HG02623 (cell line): ENCODE measurements at regions not wholly inside any gene's neighbourhood (a gene's known extent, or its start where the extent isn't known, plus 50 kb on each side); places are given as distances from the start of the nearest gene placed in this dataset.
"Not testable (repeated sequence)": the region's sequence is repeated elsewhere in the genome, so short reads cannot be mapped to it uniquely, and the experiment has no call there.

Experiments used
- ATAC-seq: cut with Tn5 transposase; IDR thresholded peaks from one replicate; pipeline ENCODE4 v1.9.1; 2021; ENCODE audit warnings: moderate library complexity; ENCODE audit not compliant: unreplicated experiment

DNA sequence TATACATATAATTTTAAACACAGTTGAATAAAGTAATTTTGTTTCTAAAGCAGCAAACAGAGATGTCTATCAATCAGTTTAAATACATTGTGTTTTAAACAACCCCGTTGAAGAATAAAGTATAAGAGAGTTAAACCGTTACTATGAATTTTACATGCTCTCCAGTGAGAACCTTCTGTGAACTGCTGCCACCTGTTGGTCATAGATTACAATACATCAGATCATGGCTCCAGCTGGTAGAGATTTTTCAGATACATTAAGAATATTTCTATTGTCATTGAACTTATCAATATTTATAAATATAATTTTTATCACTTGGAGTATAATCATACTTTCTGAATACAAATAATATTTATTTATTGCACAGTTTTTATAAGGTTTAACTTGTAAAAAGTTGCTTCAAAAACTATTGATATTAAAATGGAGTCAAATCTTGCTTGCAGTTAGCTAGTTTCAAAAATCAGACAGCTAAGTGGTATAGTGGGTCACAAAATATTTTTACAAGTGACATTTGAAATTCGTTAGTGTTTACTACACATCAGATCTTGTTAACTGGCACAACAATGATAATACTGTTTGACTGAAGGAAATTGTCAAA is 561.2 kb upstream of the PHF14 start:
- no peak for ATAC-seq

- no peak for ATAC-seq
Measured at GRCh38 chr7:10418985-10419384, 554.7 kb upstream of the PHF14 start.

GRCh38 chr7:10429031-10429430 is 544.6 kb upstream of the PHF14 start:
- ATAC-seq = no peak

GRCh38 chr7:10429511-10429910 is 544.2 kb upstream of the PHF14 start:
- ATAC-seq = no peak

- ATAC-seq = no peak
Measured at GRCh38 chr7:10436302-10436701, 537.4 kb upstream of the PHF14 start.

GRCh38 chr7:10439027-10439426 is 534.6 kb upstream of the PHF14 start:
- ATAC-seq = no peak

DNA sequence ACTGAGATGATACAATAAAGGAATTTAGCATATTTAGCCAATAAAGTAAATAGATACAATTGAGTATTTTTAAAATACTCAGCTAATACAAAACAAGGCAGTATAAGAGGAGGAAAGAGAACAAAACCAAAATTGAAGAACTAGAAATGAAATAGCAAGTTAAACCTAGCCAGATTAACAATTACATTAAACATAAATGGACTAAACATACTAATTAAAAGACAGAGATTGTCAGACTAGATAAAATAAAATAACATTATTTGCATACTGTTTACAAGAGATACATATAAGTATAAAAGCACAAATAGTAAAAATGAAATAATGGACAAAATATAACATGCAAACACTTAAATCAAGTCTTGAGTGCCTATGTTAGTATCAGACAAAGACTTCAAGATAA is 517.7 kb upstream of the PHF14 start:
- ATAC-seq = no peak

DNA sequence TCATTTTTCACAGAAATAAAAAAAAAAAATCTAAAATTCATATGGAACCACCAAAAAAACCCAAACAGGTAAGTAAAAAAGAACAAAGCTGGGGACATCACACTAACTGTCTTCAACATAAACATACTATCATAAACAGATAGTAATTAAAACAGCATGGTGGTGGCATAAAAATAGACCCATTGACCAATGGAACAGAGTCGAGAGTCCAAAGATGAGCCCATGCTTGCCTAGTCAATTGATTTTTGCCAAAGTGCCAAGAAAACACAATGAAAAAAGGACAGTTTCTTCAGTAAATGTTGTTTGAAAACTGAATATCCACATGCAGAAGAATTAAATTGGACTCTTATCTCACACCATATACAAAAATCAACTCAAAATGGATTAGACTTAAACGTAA is 513.2 kb upstream of the PHF14 start:
- no peak for ATAC-seq

DNA sequence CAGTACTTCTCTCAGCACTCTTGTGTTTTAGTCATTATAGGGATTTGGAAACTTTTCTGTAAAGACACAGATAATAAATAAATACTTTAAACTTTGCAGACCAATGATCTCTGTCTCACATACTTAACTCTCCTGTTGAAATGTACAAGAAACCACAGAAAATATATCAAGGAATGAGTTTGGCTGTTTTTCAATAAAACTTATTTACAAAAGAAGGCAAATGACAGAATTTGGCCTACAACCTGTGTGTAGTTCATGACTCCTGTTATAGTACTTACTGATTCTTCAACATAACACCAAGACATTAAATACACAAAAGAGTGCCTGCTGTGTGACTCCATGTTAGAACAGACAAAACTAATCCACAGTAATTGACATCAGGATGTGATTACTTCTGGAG is 510.0 kb upstream of the PHF14 start:
- ATAC-seq = no peak

- not testable (repeated sequence) for ATAC-seq
Measured at GRCh38 chr7:10465536-10465935, 508.1 kb upstream of the PHF14 start.

DNA sequence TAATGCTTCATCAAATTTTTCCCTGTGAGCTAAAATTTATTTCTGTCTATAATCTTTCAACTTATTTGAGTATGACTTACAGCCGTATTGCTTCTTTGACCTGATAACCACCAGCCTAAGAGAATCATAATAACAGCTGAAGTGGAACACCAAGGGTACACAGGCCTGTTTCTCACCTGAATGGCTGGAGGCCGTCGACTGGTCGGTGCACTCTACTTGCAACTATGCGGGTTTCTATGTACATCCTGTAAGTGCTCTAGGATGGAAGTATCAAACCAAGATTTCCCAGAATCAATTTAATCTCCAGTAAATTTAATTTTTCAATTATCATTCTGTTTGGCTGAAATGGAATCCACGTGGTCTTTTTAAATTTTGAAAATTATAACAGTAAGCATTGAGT is 504.8 kb upstream of the PHF14 start:
- ATAC-seq = no peak

- no peak for ATAC-seq
Measured at GRCh38 chr7:10469476-10469875, 504.2 kb upstream of the PHF14 start.

DNA sequence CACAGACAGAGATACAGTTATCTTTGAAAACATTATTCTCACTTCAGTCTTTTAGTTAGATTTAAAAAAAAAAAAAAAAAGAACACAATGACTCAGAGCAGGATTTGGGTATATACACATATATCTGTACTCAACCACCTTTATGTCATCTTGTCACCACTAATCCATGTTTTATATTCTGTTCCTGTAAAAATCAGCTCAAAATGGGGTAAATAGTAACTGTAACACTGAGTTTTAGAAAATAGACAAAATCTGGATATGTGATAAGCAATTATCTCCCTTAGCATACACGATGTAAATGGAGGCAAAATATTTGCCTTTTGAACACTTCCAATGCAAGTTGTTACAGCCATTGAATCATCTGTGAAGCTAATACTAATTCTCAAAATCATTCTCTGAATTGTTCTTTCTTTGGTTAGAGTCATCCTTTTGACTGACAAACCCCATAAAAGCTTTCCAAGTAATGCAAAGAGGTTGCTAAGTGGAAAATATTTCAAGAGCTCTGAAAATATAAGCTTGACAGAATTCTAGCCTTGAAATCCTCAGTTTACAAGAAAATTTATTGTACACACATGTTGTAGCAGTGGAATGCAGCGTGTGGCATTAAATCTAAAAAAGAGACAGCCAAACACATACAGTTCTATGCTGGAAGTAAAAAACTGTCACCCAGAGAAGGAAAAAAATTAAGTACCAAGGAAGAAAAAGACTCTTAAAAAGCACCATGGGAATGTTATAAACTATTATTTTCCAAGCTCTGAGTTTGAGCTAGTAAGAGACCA is 502.2 kb upstream of the PHF14 start:
- ATAC-seq = no peak

DNA sequence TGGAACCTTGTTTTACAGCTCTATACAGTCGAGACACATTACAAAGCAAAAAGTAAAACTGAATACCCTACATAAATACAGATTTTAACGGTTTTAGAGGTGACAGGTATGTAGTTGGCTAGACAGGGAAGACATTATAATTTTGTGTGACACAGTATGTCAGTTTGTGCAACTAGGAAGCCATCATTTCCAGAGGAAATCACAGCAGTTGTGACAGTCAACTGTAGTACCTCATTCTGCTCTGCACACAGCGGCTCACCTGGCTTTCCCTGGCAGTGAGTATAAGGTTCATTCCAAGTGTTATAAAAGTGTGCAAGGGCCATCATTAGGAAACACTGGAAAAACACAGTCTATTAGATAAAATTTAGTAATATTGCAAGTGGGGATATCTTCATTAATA is 501.6 kb upstream of the PHF14 start:
- ATAC-seq = no peak

DNA sequence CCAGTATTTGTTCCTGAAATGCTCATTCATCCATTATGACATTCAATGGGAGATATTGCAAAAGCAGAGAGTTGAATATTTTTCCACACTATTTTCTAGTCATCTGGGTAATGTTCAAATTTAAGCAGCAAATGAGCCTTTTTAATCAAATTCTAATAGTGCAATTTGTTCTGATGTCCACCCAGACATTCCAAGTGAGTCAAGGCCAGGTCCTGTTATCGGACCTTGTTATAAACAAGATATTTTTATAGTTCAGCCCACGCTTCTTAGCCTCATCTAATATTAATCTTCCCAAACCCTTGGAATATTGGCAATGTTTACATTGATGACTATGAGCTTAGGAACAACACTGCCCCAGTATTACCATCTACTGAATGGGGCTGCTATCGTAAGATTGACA is 500.1 kb upstream of the PHF14 start:
- ATAC-seq = no peak

DNA sequence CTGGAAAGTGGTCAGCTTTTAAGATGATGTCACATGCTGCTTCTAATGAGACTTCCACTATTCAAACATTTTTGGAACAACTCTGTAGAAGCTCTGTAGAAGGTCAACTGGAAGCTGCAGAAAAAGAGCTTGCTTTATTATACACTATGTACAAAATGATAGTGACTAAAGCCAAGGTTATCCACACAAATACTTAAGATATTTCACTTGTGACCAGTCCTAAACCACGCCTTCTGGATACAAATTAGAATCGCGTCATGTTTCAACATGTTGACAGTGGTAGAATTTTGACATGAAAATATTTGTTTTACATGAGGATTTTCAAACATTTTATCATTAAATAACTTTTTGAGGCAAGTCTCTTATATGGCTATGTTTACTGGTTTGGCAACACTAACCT is 499.6 kb upstream of the PHF14 start:
- ATAC-seq = no peak

DNA sequence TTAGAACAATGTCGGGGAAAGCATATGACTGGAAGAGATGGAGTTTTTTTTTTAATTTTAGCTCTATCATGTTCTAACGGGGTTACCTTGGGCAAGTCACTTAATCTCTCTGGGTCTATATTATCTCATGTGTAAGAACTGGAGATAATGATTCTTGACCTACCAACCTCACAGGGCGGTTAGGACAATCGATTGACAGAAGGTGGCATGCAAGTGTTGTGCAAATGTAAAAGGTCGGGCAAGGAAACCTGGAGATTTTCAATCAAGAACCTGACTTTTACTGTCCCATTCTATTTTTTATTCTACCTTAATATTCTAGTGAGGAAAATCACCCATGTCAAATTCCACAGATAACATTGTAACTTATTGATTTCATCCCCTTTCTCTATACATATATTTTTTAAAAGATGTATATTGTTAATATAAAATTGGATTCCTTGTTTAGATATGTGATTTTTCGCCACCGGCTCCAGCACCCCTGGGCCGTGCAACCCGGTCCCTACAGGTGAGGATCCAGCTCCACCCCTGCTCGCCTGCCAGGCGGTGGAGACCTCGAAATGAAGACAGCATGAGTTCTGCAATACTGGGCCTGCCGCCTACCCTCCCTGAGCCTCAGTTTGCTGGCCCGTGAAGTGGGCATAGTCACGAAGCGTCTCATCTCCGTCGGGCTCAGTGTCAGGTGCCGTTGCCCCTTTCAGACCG is 497.6 kb upstream of the PHF14 start:
- no peak for ATAC-seq

DNA sequence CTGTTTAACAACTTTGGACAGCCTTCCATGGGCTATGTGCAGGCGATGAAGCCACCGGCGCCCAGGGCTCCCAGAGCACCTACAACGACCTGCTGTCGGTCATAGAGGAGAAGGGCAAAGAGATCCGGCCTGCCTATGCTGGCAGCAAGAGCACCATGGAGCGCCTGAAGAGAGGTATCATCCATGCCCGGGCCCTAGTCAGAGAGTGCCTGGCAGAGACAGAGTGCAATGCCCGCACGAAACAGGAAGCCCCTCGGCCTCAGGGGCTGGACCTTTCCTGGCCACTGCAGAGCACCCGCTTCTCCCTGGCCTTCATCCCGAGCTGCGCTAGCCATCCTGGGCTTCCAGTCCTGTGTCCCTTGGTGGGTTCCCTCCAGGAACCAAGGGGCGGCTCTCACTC is 497.0 kb upstream of the PHF14 start:
- ATAC-seq = no peak

DNA sequence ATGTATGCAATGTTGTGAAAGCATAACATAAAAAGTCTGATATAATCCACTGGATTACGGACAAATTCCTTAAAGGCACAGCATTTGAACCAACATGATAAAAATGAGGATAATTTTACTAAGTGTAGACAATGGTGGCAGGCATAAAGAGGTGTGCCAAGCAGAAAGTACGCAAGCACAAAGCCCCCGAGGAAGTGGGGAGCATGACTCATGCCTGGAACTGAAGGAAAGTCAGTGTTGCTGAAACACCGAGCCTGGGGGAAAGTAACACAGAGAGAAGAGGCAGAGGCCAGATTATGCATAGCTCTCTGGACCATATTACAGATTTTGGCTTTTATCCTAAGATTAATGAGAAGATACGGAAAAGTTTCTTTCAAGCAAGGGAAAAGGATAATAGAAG is 490.0 kb upstream of the PHF14 start:
- no peak for ATAC-seq

- ATAC-seq = no peak
Measured at GRCh38 chr7:10484767-10485166, 488.9 kb upstream of the PHF14 start.

DNA sequence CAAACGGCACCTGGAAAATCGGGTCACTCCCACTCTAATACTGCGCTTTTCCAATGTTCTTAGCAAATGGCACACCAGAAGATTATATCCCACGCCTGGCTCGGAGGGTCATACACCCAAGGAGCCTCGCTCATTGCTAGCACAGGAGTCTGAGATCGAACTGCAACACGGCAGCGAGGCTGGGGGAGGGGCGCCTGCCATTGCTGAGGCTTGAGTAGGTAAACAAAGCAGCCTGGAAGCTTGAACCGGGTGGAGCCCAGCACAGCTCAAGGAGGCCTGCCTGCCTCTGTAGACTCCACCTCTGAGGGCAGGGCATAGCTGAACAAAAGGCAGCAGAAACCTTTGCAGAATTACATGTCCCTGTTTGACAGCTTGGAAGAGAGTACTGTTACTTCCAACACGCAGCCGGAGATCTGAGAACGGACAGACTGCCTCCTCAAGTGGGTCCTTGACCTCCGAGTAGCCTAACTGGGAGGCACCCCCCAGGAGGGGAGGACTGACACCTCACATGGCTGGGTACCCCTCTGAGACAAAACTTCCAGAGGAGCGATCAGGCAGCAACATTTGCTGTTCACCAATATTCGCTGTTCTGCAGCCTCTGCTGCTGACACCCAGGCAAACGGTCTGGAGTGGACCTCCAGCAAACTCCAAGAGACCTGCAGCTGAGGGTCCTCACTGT is 472.3 kb upstream of the PHF14 start:
- not testable (repeated sequence) for ATAC-seq

DNA sequence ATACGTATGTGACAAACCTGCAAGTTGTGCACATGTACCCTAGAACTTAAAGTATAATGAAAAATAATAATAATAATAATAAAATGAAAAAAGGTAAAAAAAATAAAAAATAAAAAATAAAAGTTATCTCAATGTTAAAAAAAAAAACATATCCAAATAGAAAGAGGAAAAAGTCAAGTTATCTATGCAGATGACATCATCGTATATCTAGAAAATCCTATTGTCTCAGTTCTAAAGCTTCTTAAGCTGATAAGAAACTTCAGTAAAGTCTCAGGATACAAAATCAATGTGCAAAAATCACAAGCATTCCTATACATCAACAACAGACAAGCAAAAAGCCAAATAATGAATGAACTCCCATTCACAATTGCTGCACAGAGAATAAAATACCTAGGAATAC is 466.6 kb upstream of the PHF14 start:
- ATAC-seq = no peak
